ENCODE measurements at regions not wholly inside any gene's neighbourhood (a gene's known extent, or its start where the extent isn't known, plus 50 kb on each side); places are given as distances from the start of the nearest gene placed in this dataset.

DNA sequence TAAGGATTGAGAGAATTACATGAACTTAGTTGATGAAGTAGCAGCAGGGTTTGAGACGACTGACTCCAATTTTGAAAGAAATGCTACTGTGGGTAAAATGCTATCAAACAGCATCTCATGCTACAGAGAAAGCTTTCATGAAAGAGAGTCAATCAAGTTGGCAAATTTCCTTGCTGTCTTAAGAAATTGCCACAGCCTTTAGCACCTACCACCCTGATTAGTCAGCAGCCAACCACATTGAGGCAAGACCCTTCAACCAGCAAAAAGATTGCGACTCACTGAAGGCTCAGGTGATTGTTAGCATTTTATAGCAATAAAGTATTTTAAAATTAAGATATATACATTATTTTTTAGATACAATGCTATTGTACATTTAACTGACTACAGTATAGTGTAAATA, 80.9 kb downstream of the RAP2B start:
- H3K27me3 ChIP-seq (ENCODE audit: insufficient read depth, low read length), result no peaks in the 10 kb centered on the region
- no peaks in the 10 kb centered on the region for H3K9me2 ChIP-seq (ENCODE audit: insufficient read depth)
- no TSS peak for BruUV-seq (replicated peaks)
- intact Hi-C loops (cut with micrococcal nuclease), result no loop called here
- no peak overlapping the region for H2AFZ ChIP-seq (ENCODE audit: low read depth, low read length, poor library complexity, severe bottlenecking)
- ChIA-PET POLR2A (no interaction called here), RAD21 (ENCODE audit: low non-redundant PET in 1 of 2, low total read pairs in 2 of 2, uncharacterized antibody in 2 of 2, unreplicated experiment in 2 of 2) (no interaction called here), CTCF (no interaction called here)
- H3K27ac ChIP-seq (ENCODE audit: low read depth, low read length), result no peak overlapping the region
- no peaks in the 10 kb centered on the region for H4K20me1 ChIP-seq (ENCODE audit: insufficient read depth)
- ATAC-seq (no peak), DNase-seq (ENCODE audit: low read depth, low spot score) (no peak)
- TF ChIP-seq, protein P1, sequence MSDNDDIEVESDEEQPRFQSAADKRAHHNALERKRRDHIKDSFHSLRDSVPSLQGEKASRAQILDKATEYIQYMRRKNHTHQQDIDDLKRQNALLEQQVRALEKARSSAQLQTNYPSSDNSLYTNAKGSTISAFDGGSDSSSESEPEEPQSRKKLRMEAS (IDR thresholded peaks at IDR 0.05), result no peak
- TF ChIP-seq RAD21 (IDR thresholded peaks at IDR 0.05; ENCODE audit: low read depth) (no peak), CBX3 (IDR thresholded peaks at IDR 0.05; ENCODE audit: low read depth) (no peak), TCF7L2 (IDR thresholded peaks at IDR 0.05; ENCODE audit: borderline replicate concordance, extremely low read depth, insufficient read depth, insufficient read length) (no peak), POLR2AphosphoS5 (IDR thresholded peaks at IDR 0.05; ENCODE audit: low read depth, low read length) (no peak), ZFX (IDR thresholded peaks at IDR 0.05) (no peak), POLR2A (IDR thresholded peaks at IDR 0.05; ENCODE audit: borderline replicate concordance, extremely low read depth, insufficient read depth, insufficient read length) (no peak), SIN3A (IDR thresholded peaks at IDR 0.05; ENCODE audit: low read depth) (no peak), JUND (IDR thresholded peaks at IDR 0.05) (no peak), EGR1 (IDR thresholded peaks at IDR 0.05; ENCODE audit: low read depth) (no peak), FOSL1 (IDR thresholded peaks at IDR 0.05; ENCODE audit: low read depth) (no peak), EZH2 (IDR thresholded peaks at IDR 0.05) (no peak), EZH2phosphoT487 (IDR thresholded peaks at IDR 0.05; ENCODE audit: borderline replicate concordance) (no peak), CEBPB (IDR thresholded peaks at IDR 0.05; ENCODE audit: low read depth) (no peak)
- TF ChIP-seq, protein P2, sequence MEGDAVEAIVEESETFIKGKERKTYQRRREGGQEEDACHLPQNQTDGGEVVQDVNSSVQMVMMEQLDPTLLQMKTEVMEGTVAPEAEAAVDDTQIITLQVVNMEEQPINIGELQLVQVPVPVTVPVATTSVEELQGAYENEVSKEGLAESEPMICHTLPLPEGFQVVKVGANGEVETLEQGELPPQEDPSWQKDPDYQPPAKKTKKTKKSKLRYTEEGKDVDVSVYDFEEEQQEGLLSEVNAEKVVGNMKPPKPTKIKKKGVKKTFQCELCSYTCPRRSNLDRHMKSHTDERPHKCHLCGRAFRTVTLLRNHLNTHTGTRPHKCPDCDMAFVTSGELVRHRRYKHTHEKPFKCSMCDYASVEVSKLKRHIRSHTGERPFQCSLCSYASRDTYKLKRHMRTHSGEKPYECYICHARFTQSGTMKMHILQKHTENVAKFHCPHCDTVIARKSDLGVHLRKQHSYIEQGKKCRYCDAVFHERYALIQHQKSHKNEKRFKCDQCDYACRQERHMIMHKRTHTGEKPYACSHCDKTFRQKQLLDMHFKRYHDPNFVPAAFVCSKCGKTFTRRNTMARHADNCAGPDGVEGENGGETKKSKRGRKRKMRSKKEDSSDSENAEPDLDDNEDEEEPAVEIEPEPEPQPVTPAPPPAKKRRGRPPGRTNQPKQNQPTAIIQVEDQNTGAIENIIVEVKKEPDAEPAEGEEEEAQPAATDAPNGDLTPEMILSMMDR (IDR thresholded peaks at IDR 0.05 in 2 of 3, conservative IDR thresholded peaks at IDR 0.05 in 1 of 3; ENCODE audit: borderline replicate concordance in 1 of 3, insufficient read depth in 1 of 3, low read depth in 2 of 3, low read length in 2 of 3), result no peak
- TF ChIP-seq, protein P3, sequence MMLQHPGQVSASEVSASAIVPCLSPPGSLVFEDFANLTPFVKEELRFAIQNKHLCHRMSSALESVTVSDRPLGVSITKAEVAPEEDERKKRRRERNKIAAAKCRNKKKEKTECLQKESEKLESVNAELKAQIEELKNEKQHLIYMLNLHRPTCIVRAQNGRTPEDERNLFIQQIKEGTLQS (IDR thresholded peaks at IDR 0.05), result no peak
- TF ChIP-seq, protein P4, sequence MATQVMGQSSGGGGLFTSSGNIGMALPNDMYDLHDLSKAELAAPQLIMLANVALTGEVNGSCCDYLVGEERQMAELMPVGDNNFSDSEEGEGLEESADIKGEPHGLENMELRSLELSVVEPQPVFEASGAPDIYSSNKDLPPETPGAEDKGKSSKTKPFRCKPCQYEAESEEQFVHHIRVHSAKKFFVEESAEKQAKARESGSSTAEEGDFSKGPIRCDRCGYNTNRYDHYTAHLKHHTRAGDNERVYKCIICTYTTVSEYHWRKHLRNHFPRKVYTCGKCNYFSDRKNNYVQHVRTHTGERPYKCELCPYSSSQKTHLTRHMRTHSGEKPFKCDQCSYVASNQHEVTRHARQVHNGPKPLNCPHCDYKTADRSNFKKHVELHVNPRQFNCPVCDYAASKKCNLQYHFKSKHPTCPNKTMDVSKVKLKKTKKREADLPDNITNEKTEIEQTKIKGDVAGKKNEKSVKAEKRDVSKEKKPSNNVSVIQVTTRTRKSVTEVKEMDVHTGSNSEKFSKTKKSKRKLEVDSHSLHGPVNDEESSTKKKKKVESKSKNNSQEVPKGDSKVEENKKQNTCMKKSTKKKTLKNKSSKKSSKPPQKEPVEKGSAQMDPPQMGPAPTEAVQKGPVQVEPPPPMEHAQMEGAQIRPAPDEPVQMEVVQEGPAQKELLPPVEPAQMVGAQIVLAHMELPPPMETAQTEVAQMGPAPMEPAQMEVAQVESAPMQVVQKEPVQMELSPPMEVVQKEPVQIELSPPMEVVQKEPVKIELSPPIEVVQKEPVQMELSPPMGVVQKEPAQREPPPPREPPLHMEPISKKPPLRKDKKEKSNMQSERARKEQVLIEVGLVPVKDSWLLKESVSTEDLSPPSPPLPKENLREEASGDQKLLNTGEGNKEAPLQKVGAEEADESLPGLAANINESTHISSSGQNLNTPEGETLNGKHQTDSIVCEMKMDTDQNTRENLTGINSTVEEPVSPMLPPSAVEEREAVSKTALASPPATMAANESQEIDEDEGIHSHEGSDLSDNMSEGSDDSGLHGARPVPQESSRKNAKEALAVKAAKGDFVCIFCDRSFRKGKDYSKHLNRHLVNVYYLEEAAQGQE (IDR thresholded peaks at IDR 0.05; ENCODE audit: low read depth), result no peak
- TF ChIP-seq, protein P5, sequence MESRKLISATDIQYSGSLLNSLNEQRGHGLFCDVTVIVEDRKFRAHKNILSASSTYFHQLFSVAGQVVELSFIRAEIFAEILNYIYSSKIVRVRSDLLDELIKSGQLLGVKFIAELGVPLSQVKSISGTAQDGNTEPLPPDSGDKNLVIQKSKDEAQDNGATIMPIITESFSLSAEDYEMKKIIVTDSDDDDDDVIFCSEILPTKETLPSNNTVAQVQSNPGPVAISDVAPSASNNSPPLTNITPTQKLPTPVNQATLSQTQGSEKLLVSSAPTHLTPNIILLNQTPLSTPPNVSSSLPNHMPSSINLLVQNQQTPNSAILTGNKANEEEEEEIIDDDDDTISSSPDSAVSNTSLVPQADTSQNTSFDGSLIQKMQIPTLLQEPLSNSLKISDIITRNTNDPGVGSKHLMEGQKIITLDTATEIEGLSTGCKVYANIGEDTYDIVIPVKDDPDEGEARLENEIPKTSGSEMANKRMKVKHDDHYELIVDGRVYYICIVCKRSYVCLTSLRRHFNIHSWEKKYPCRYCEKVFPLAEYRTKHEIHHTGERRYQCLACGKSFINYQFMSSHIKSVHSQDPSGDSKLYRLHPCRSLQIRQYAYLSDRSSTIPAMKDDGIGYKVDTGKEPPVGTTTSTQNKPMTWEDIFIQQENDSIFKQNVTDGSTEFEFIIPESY (IDR thresholded peaks at IDR 0.05; ENCODE audit: extremely low read depth, insufficient replicate concordance, low read length), result no peak
- no peak overlapping the region for H3K4me2 ChIP-seq (ENCODE audit: low read length)
- no peaks in the 10 kb centered on the region for H3K79me2 ChIP-seq (ENCODE audit: insufficient read depth, low read length)
- no peaks in the 10 kb centered on the region for H3K9me3 ChIP-seq (ENCODE audit: control insufficient read depth in 1 of 2, insufficient read depth in 1 of 2, low read depth in 1 of 2, low read length in 2 of 2)
- H3K9ac ChIP-seq (ENCODE audit: low read length), result no peak overlapping the region
- no peaks in the 10 kb centered on the region for H3K36me3 ChIP-seq (ENCODE audit: control insufficient read depth in 1 of 2, insufficient read depth in 2 of 2, low read length in 2 of 2)
- H3K4me3 ChIP-seq (replicated peaks in 1 of 2; ENCODE audit: low read depth in 1 of 2, low read length in 2 of 2), result no peak overlapping the region
- H3K4me1 ChIP-seq (ENCODE audit: control insufficient read depth in 1 of 2, insufficient read depth in 2 of 2, low read length in 2 of 2), result no peaks in the 10 kb centered on the region

Measured in HCT116 (cell line).